H7 (cell line): ENCODE measurements at regions not wholly inside any gene's neighbourhood (a gene's known extent, or its start where the extent isn't known, plus 50 kb on each side); places are given as distances from the start of the nearest gene placed in this dataset.

Source experiments
- DNase-seq: peaks from one replicate; pipeline ENCODE4 v3.0.0; 2012
- H3K27me3 ChIP-seq: 2 replicates; pipeline ENCODE4 v1.6.0; 2011; ENCODE audit warnings: mild to moderate bottlenecking, low read length; ENCODE audit not compliant: control insufficient read depth, insufficient read depth
- H3K36me3 ChIP-seq: replicated peaks from 2 replicates; pipeline ENCODE4 v1.5.1; 2011; ENCODE audit warnings: low read length; ENCODE audit not compliant: control insufficient read depth, insufficient read depth
- H3K4me3 ChIP-seq: 2 replicates; pipeline ENCODE4 v1.5.1; 2011; ENCODE audit warnings: low read depth, mild to moderate bottlenecking, control low read depth, low read length, moderate library complexity; ENCODE audit not compliant: insufficient read depth

DNA sequence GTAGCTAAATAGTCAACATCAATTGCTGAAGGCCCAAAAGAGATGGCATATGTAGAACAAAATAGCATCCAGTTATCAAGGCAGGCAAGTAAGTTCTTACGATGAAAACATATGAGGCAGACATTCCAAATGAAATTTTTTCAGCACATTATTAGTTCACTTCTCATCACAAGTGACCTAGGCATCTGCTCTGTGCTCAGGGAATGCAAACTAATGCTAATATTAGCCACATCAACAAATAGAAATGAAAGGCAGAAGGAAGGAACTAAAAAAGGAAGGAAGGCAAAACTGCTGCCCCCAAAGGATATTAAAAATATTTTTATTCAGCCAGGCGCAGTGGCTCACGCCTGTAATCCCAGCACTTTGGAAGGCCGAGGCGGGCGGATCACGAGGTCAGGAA, 51.2 kb upstream of the ROCK1 start:
- no peaks in the 10 kb centered on the region for H3K27me3 ChIP-seq
- no peak overlapping the region for H3K4me3 ChIP-seq
- H3K36me3 ChIP-seq: no peaks in the 10 kb centered on the region
- DNase-seq: no peak

DNA sequence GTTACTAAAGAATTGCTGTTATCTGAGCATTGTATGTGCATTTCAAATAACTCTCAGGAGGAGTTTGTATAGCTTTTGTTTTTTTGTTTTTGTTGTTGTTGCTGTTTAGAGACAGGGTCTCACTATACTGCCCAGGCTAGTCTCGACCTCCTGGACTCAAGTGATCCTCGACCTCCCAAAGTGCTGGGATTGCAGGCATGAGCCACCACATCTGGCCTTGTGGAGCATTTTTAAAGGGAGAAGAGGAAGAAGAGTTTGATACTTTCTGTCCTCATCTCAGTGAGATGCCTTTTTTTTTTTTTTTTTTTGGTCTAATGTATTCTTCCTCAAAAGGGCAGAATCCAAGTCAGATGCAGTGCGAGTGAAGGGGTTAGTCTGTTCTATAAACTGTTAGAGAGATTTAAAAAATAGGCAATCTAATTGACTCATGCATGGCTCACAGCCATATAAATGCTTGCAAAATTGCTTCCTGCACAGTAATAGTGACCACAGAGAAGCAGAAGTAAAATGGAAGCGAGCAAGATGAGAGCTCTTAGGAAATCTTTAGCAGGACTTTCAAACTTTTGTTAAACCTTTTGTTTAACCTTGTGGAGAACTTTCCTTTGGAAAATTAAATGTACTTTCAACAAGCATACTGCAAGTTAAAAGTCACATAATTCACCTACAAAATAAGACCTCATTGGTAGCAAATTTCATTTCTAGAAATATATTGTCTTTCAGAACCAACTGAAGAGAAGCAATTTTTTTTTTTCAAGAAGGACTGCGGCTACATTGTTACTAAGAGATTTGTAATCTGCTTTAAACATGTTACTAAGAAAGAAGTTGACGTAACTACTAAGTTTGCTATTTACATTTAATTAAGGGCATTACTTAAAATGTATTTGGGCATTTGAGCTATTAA, 52.3 kb upstream of the ROCK1 start:
- Histone ChIP-seq H3K4me3 (no peak overlapping the region), H3K27me3 (no peaks in the 10 kb centered on the region), H3K36me3 (no peaks in the 10 kb centered on the region)
- no peak for DNase-seq

DNA sequence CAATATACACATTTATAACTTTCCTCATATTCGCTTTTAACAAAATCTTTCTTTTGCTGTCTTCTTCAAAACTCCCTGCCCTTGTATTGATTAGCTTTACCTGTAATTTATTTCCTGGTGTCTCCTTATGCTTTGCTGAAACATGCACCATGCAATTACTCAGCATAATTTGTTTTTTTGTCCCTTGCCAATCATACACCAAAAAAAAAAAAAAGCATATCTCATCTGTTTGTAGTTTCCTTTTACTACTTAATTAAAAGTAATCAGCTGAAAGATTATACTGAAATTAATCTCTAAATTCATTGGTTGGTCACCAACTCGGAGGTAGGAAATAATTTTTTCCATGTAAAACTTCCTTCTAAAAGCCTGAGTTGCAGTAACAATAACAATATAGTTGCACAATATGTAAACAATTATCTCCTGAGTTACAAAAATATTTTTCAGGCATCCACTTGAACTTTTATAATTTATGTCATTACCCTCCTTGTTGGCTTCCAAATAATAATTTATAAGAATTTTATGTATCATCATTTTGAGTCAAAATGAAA, 53.0 kb upstream of the ROCK1 start:
- no peak overlapping the region for H3K4me3 ChIP-seq
- H3K27me3 ChIP-seq: no peaks in the 10 kb centered on the region
- no peak for DNase-seq
- no peaks in the 10 kb centered on the region for H3K36me3 ChIP-seq

DNA sequence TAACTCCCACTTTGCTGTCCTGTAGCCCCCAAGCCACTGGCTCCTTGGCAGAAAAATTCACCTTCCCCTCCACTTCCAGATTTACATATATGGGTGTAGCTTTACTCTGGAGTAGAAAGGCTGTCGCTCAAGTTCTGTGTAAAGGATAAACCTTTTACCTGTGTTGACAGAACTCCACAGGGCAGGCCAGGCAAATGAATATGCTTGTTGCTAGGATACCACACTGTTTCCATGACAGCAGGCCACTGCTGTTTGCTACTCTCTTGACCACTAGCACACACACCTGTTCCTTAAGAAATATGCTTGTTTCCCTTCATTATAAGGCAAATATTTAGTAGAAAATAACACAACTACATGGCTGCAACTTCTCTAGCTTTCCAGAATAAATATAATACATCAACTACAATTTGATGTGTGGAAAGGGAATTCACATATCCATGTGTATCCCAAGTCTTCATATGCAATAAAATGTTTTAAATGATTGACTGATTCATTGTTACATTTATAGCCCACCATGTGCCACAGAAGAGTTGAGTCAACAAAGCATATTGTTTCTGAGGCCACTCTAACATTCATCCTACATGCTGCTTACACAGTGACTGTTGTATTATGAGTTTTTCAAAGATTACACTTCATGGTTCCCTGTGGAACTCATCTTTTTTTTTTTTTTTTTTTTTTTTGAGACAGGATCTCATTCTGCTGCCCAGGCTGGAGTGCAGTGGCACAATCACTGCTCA, 56.2 kb upstream of the ROCK1 start:
- no peak overlapping the region for H3K4me3 ChIP-seq
- no peaks in the 10 kb centered on the region for H3K36me3 ChIP-seq
- H3K27me3 ChIP-seq: no peaks in the 10 kb centered on the region
- peak; percentile 76 for DNase-seq

DNA sequence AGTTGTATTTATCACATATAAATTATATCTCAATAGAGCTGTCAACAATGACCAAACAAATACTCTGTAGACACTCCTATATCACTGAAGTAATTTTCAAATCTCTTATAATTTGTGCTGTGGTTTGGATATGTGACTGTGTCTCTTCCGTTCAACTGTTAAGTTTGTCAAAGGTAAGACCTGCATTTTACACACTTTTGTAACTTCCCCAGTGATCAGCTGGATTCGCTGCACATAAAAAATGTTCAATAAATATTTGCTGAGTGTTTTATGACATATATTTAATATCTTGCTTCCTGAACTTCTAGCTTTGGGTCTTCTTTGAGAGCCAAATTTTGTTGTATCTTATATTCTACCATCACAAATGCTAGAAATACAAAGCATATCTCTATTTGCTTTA, 57.3 kb upstream of the ROCK1 start:
- Histone ChIP-seq H3K4me3 (no peak overlapping the region), H3K36me3 (no peaks in the 10 kb centered on the region), H3K27me3 (no peaks in the 10 kb centered on the region)
- DNase-seq: no peak

DNA sequence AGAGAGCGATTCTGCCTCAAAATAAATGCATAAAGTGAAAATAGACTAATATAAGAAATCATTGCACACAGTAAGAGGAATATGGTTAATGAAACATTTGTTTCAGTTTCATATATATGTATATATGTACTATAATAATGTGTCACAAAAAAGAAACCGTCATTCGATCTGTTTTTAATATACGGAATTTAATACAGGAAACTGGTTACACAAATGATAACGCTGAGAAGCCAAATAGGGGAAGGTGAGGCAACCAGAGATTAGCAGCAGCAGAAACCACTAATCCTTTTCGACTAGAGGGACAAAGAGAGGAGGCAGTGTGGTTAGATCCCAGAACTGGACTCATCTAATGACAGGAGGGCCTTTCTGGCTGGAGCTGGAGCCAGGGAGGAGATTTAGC, 64.2 kb upstream of the GREB1L start:
- Histone ChIP-seq H3K36me3 (no peaks in the 10 kb centered on the region), H3K4me3 (no peak overlapping the region), H3K27me3 (no peaks in the 10 kb centered on the region; the same call in 1 of the 2 replicates)
- DNase-seq: no peak

DNA sequence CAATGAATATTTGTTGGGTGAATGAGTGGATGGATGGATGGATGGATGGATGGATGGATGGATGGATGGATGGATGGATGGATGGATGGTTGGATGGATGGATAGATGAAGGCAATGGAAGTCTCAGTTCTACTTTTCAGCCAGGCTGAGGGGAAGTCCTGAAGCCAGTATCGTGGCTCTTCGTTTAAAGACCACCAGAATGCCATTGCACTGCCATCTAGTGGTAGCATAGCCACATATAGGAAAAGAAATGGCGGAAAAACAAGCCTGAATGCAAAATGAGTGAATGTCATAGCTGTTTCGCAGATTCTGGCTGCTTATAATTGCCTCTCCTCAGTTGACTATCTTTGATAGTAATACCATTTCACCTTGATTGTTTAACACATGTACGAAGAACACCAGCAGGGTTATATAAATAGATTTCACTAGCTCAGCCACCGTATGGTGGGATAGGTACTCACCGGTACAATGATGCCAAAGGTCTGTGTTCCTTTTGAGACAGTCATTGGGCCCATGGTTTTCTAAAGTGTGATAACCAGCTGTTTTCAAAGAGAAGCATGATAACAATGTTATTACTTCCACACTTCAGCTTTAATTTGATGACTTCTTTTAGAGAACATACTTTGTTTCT, 62.3 kb upstream of the GREB1L start:
- H3K27me3 ChIP-seq: no peaks in the 10 kb centered on the region; the same call in 1 of the 2 replicates
- H3K36me3 ChIP-seq: no peaks in the 10 kb centered on the region
- DNase-seq: peak; percentile 62
- H3K4me3 ChIP-seq: no peak overlapping the region

DNA sequence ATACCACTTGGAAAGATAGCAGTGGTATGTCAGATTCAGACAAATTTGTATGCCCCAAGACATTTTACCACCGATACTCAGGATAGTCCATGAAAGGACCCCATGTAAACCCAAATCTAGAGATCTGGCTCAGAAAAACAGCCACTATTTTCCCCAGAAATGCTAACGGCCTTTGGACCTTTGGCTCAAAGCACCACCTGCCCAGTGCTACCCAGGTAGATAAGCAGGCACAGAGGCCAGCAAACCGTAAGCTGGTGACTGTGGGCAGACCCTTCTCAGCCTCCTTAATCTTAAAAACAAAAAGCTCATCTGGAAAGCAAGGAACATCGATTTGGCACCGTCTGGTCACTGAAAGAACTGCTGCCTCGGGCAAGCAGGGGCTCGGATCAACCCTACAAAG, 61.4 kb upstream of the GREB1L start:
- Histone ChIP-seq H3K27me3 (no peaks in the 10 kb centered on the region; the same call in 1 of the 2 replicates), H3K36me3 (no peaks in the 10 kb centered on the region), H3K4me3 (no peak overlapping the region)
- no peak for DNase-seq

DNA sequence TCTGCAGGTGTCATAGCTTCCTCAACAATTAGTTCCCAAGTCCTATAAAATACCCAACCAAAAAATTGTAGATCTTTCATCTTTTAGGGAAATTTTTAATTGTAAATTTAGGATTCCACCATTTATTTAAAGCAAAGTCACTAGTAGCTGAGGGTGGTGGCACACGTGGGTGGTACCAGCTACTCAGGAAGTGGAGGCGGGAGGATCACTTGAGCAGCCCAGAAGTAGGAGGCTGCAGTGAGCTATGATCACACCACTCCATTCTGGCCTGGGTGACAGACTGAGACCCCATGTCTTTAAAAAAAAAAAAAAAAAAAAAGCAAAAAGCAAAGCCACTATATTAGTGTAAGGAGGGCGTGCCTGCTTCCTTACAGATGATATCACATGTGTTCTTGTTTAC, 60.3 kb upstream of the GREB1L start:
- Histone ChIP-seq H3K36me3 (no peaks in the 10 kb centered on the region), H3K4me3 (no peak overlapping the region), H3K27me3 (no peaks in the 10 kb centered on the region; the same call in 1 of the 2 replicates)
- DNase-seq: no peak

DNA sequence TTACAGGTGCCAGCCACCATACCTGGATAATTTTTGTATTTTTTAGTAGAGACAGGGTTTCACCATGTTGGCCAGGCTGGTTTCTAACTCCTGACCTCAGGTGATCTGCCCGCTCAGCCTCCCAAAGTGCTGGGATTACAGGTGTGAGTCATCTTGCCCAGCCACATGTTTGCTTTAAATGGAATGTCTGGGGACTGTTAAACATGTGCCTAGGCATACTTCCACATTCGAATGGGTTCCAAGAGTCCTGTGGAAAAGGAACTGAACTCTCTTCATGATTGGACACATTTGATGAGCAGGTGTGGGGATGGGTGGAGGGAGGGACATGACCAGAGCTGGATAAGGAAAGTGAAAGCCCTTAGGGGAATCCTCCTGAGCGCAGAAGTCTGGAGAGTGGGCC, 58.4 kb upstream of the GREB1L start:
- Histone ChIP-seq H3K36me3 (no peaks in the 10 kb centered on the region), H3K27me3 (no peaks in the 10 kb centered on the region; the same call in 1 of the 2 replicates), H3K4me3 (no peak overlapping the region)
- DNase-seq: no peak

DNA sequence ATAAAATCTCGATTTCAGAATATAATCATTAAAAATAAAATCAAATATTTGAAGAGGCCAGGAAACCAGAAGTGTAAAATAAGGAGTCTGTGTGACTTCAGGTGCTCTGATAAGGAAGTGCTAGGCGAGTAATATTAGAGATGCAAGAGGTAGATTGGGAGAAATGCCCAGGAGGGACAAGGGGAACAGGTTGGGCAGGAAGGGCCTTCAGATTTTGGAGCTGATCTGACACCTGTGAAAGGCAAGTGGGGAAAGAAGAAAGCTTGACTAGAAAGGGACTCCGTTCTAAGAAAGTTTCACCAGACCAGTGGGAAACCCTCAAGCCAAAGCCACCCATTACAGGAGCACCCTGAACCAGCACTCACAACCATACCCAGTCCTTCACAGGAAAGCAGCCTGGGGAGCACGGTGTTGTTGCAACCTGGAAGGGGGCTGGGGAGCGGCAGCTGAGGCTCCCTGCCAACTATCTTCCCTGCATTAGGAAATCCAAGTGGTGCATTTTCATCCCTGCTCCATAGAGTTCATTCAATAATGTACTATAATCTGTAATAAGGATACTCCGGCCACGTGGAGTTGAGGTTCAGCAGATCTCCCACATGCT, 57.5 kb upstream of the GREB1L start:
- no peak for DNase-seq
- no peaks in the 10 kb centered on the region for H3K27me3 ChIP-seq
- H3K4me3 ChIP-seq: no peak overlapping the region
- H3K36me3 ChIP-seq: no peaks in the 10 kb centered on the region

DNA sequence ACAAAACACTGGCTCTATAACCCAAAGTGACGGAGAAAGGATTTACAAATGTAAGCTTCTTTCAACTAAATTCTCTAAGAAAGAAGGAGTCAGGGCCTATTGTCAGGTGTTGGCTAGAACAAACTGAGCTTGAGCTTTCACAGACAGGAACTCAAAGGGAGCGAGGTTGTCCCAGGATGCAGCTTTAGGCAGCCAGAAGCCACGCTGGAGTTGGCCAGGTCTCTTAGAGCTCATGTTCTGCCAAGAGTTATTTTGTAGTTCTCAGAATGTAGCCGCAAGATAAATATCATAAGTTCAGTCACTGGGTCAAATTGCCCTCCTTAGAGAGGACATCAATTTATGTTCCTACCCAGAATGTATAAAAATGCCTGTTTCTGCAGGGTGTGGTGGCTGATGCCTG, 54.1 kb upstream of the GREB1L start:
- no peaks in the 10 kb centered on the region for H3K27me3 ChIP-seq
- H3K4me3 ChIP-seq: no peak overlapping the region
- no peak for DNase-seq
- no peaks in the 10 kb centered on the region for H3K36me3 ChIP-seq

DNA sequence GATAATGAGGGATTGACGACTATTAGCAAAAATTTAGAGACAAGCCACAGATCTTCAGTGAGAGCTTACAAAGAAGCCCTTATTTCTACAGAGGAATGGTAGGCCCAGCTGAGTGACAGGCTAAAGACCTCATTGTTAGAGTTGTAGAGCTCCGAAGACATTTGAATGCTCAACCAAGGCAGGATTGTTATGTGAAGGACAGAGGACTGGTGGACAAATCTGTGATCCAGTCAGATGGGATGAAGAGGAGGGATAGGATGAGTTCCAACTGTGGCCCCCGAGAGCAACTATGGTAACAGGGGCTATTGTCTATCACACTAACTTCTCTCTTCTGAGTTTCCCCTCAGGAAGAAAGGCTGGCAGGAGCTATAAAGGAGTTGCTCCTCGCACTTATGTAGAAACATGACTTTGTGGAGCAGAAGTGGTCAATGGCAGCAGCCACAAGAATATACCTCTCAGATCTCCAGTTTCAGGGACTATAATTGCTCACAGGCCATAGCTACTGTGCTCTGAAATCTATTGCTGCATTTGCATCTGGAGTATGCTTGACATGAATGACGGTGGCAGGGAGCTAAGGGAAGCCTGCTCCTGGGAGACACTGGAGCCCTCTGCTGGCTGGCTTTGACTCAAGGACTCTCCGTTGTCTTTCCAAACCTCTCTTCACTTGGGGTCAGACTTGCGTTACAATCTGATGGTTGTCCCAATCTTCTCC, 50.3 kb upstream of the GREB1L start:
- Histone ChIP-seq H3K36me3 (no peaks in the 10 kb centered on the region), H3K4me3 (no peak overlapping the region), H3K27me3 (no peaks in the 10 kb centered on the region; the same call in 1 of the 2 replicates)
- peak; percentile 49 for DNase-seq
